Osteoblast (primary cell): ENCODE measurements at regions not wholly inside any gene's neighbourhood (a gene's known extent, or its start where the extent isn't known, plus 50 kb on each side); places are given as distances from the start of the nearest gene placed in this dataset.

Experiments used
- DNase-seq: peaks from one replicate; pipeline ENCODE4 v3.0.0; 2011; ENCODE audit warnings: low spot score, mixed read lengths; ENCODE audit not compliant: insufficient read length; ENCODE audit errors: missing footprints
- H2AFZ ChIP-seq: 2 replicates; pipeline ENCODE4 v1.6.0; 2011; ENCODE audit warnings: mild to moderate bottlenecking, low read length
- H3K27ac ChIP-seq: 2 replicates; pipeline ENCODE4 v1.5.1; 2011; ENCODE audit warnings: mild to moderate bottlenecking, low read depth, low read length, moderate library complexity
- H3K27me3 ChIP-seq: 2 replicates; pipeline ENCODE4 v1.6.0; 2012; ENCODE audit warnings: mild to moderate bottlenecking, control low read depth, inconsistent platforms, low read length, moderate library complexity; ENCODE audit not compliant: insufficient read depth
- H3K36me3 ChIP-seq: 2 replicates; pipeline ENCODE4 v1.5.1; 2011; ENCODE audit warnings: mild to moderate bottlenecking, low read length, control low read depth, moderate library complexity; ENCODE audit not compliant: insufficient read depth
- H3K4me1 ChIP-seq: 2 replicates; pipeline ENCODE4 v1.5.1; 2011; ENCODE audit warnings: mild to moderate bottlenecking, low read length, control low read depth, moderate library complexity; ENCODE audit not compliant: insufficient read depth
- H3K4me2 ChIP-seq: 2 replicates; pipeline ENCODE4 v1.6.0; 2011; ENCODE audit warnings: mild to moderate bottlenecking, low read length; ENCODE audit not compliant: insufficient read depth
- H3K4me3 ChIP-seq: fragments of 200-600 bp; sonication (generic); 3 replicates; pipeline ENCODE4 v1.5.1; 2012; ENCODE audit warnings: mild to moderate bottlenecking, low read length, inconsistent platforms; ENCODE audit not compliant: insufficient read depth
- H3K79me2 ChIP-seq: 2 replicates; pipeline ENCODE4 v1.6.0; 2012; ENCODE audit warnings: mild to moderate bottlenecking, low read length, control low read depth, inconsistent platforms; ENCODE audit not compliant: insufficient read depth
- H3K9me3 ChIP-seq: 2 replicates; pipeline ENCODE4 v1.5.1; 2011; ENCODE audit warnings: low read depth, low read length, control low read depth
- H4K20me1 ChIP-seq: 2 replicates; pipeline ENCODE4 v1.6.0; 2012; ENCODE audit warnings: mild to moderate bottlenecking, low read length, control low read depth; ENCODE audit not compliant: insufficient read depth
- CTCF ChIP-seq: IDR thresholded peaks from 2 replicates; pipeline ENCODE4 v1.5.1; 2011; ENCODE audit warnings: mild to moderate bottlenecking, low read depth, low read length, moderate library complexity; ENCODE audit errors: extremely low read depth

- Histone ChIP-seq H3K79me2 (no peaks in the 10 kb centered on the region), H3K36me3 (no peaks in the 10 kb centered on the region), H2AFZ (no peak overlapping the region), H3K4me1 (no peaks in the 10 kb centered on the region), H3K4me2 (no peak overlapping the region), H3K27me3 (no peaks in the 10 kb centered on the region), H3K9me3 (peaks cover 4% of the 10 kb centered on the region), H3K27ac (no peak overlapping the region), H4K20me1 (no peaks in the 10 kb centered on the region), H3K4me3 (no peak overlapping the region)
- TF ChIP-seq CTCF, result no peak
- DNase-seq, result no peak
Observed at GRCh38 chr7:53473371-53473770, 437.9 kb downstream of the POM121L12 start.

GRCh38 chr7:53475776-53476175, 440.3 kb downstream of the POM121L12 start:
- Histone ChIP-seq H3K27me3 (no peaks in the 10 kb centered on the region), H3K4me3 (no peak overlapping the region)

GRCh38 chr7:53476566-53476965, 441.1 kb downstream of the POM121L12 start:
- no peak for TF ChIP-seq CTCF
- H2AFZ ChIP-seq, result no peak overlapping the region
- DNase-seq, result no peak
- H3K27me3 ChIP-seq, result no peaks in the 10 kb centered on the region
- no peak overlapping the region for H3K27ac ChIP-seq
- peaks cover 4% of the 10 kb centered on the region for H3K9me3 ChIP-seq
- H3K36me3 ChIP-seq, result no peaks in the 10 kb centered on the region
- H3K4me3 ChIP-seq, result no peak overlapping the region
- H3K79me2 ChIP-seq, result no peaks in the 10 kb centered on the region
- H4K20me1 ChIP-seq, result no peaks in the 10 kb centered on the region
- no peaks in the 10 kb centered on the region for H3K4me1 ChIP-seq
- H3K4me2 ChIP-seq, result no peak overlapping the region

More at GRCh38 chr7:53475776-53476175, 440.3 kb downstream of the POM121L12 start:
- H3K4me1 ChIP-seq, result no peaks in the 10 kb centered on the region
- H3K4me2 ChIP-seq, result no peak overlapping the region
- TF ChIP-seq CTCF, result no peak
- H3K27ac ChIP-seq, result no peak overlapping the region
- peaks cover 4% of the 10 kb centered on the region for H3K9me3 ChIP-seq
- DNase-seq, result no peak
- H3K79me2 ChIP-seq, result no peaks in the 10 kb centered on the region
- H4K20me1 ChIP-seq, result no peaks in the 10 kb centered on the region
- H2AFZ ChIP-seq, result no peak overlapping the region
- no peaks in the 10 kb centered on the region for H3K36me3 ChIP-seq

GRCh38 chr7:53485354-53485753, 449.9 kb downstream of the POM121L12 start:
- no peaks in the 10 kb centered on the region for H3K36me3 ChIP-seq

More at GRCh38 chr7:53485354-53485753, 449.9 kb downstream of the POM121L12 start:
- no peak for TF ChIP-seq CTCF
- no peaks in the 10 kb centered on the region for H3K4me1 ChIP-seq
- H2AFZ ChIP-seq, result no peak overlapping the region
- no peak overlapping the region for H3K4me2 ChIP-seq
- H3K79me2 ChIP-seq, result no peaks in the 10 kb centered on the region
- no peaks in the 10 kb centered on the region for H4K20me1 ChIP-seq
- H3K27me3 ChIP-seq, result no peaks in the 10 kb centered on the region
- no peak for DNase-seq
- H3K4me3 ChIP-seq, result no peak overlapping the region
- H3K9me3 ChIP-seq, result peaks cover 2% of the 10 kb centered on the region
- no peak overlapping the region for H3K27ac ChIP-seq
